ENCODE measurements at regions not wholly inside any gene's neighbourhood (a gene's known extent, or its start where the extent isn't known, plus 50 kb on each side); places are given as distances from the start of the nearest gene placed in this dataset.

DNA sequence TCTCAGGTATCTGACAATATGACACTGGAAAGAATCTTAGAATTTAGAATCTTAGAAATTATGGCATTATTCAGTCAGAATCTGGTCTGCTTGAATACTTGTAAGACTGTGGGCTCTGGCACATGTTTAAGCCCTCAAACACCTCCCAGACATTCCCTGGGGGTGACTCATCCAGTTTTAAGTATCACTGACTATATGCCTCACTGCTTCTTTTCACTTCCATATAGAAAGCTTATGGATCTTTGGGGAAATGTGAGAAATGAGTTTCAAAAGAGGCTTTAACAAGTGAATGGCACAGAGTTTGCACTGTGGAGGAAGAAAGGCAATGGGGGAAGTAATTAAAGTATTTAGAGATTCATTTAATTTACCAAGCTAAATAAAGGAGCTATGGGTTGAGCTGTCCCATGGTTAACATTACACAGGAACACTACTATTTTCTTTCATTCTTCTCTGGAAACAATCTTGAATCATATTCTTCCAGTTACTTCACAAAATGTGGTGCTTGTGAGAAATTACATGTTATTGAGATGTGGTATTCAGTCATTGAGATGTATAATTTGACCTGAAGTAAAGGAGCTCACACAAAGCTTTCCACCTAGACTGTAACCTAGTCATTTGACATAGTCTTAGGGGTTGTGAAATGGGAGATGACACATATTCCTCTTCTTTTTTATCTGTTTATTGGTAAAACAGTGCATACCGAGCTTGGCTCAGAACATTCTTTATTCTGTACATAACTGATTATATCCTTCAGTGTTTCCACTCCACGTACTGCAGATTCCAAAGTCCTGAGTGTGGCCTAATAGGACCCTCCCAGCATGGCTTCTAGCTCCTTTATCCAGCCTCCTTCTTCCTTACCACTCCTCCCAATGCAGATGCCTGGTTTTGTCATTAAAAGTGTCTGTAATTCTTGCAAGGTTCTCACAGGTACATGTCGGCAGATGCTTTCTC is 544.6 kb upstream of the NECTIN3 start:
- TF ChIP-seq, protein P1, sequence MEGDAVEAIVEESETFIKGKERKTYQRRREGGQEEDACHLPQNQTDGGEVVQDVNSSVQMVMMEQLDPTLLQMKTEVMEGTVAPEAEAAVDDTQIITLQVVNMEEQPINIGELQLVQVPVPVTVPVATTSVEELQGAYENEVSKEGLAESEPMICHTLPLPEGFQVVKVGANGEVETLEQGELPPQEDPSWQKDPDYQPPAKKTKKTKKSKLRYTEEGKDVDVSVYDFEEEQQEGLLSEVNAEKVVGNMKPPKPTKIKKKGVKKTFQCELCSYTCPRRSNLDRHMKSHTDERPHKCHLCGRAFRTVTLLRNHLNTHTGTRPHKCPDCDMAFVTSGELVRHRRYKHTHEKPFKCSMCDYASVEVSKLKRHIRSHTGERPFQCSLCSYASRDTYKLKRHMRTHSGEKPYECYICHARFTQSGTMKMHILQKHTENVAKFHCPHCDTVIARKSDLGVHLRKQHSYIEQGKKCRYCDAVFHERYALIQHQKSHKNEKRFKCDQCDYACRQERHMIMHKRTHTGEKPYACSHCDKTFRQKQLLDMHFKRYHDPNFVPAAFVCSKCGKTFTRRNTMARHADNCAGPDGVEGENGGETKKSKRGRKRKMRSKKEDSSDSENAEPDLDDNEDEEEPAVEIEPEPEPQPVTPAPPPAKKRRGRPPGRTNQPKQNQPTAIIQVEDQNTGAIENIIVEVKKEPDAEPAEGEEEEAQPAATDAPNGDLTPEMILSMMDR (conservative IDR thresholded peaks at IDR 0.05), result no peak
- TF ChIP-seq ZFX (IDR thresholded peaks at IDR 0.05), result no peak
